IMR-90 (cell line): ENCODE measurements at regions not wholly inside any gene's neighbourhood (a gene's known extent, or its start where the extent isn't known, plus 50 kb on each side); places are given as distances from the start of the nearest gene placed in this dataset.

Source experiments
- ATAC-seq: fragments of 200-7000 bp; cut with Tn5 transposase; 2 replicates; pipeline ENCODE4 v1.9.1; 2020; ENCODE audit warnings: low read depth, mild to moderate bottlenecking, moderate library complexity
- BruUV-seq: library from RNA; stranded (reverse); fragments of 400-500 nt; replicated peaks from 2 replicates; lab custom pipeline; 2021; lab: Mats Ljungman, UMichigan
- CTCF ChIA-PET: fragments of 300-600 bp; formaldehyde crosslinking; extraction: SDS; loops from one replicate; lab custom pipeline; 2021; ENCODE audit warnings: antibody characterized with exemption; lab: Yijun Ruan, JAX
- POLR2A ChIA-PET: fragments of 300-600 bp; sonication (Branson Sonifier 250); formaldehyde crosslinking; loops from one replicate; lab custom pipeline; 2022; ENCODE audit warnings: antibody characterized with exemption; ENCODE audit not compliant: unreplicated experiment; lab: Charles Lee
- DNase-seq: peaks from one replicate; pipeline ENCODE4 v3.0.0; 2013
- H2AFZ ChIP-seq: replicated peaks from 2 replicates; pipeline ENCODE3; 2013; ENCODE audit warnings: low read length, mild to moderate bottlenecking; ENCODE audit not compliant: poor library complexity
- H2AK5ac ChIP-seq: 2 replicates; pipeline ENCODE4 v1.6.1; 2013; ENCODE audit warnings: low read depth, low read length, inconsistent platforms
- H2AK9ac ChIP-seq: replicated peaks from 2 replicates; pipeline ENCODE3; 2013; ENCODE audit warnings: mild to moderate bottlenecking, low read depth, low read length, moderate library complexity; ENCODE audit not compliant: poor library complexity
- H2BK120ac ChIP-seq: 2 replicates; pipeline ENCODE4 v1.6.1; 2013; ENCODE audit warnings: low read depth, low read length, inconsistent platforms
- H2BK15ac ChIP-seq: 3 replicates; pipeline ENCODE4 v1.6.1; 2013; ENCODE audit warnings: low read depth, low read length, inconsistent platforms
- H2BK20ac ChIP-seq: 2 replicates; pipeline ENCODE4 v1.6.1; 2013; ENCODE audit warnings: low read depth, mild to moderate bottlenecking, inconsistent platforms, low read length, moderate library complexity
- H2BK5ac ChIP-seq: 2 replicates; pipeline ENCODE4 v1.6.1; 2013; ENCODE audit warnings: mild to moderate bottlenecking, low read depth, low read length, inconsistent platforms; ENCODE audit not compliant: poor library complexity, severe bottlenecking
- H3K14ac ChIP-seq: replicated peaks from 2 replicates; pipeline ENCODE4 v1.6.1; 2013; ENCODE audit warnings: low read depth, low read length, inconsistent platforms
- H3K18ac ChIP-seq: 2 replicates; pipeline ENCODE4 v1.6.1; 2013; ENCODE audit warnings: low read depth, low read length, control low read depth
- H3K23ac ChIP-seq: 2 replicates; pipeline ENCODE4 v1.6.1; 2013; ENCODE audit warnings: low read depth, low read length, inconsistent platforms
- H3K27ac ChIP-seq: 2 replicates; pipeline ENCODE4 v1.5.1; 2013; ENCODE audit warnings: mild to moderate bottlenecking, control low read depth, low read length; ENCODE audit not compliant: insufficient read depth
- H3K27me3 ChIP-seq: 2 replicates; pipeline ENCODE4 v1.6.1; 2013; ENCODE audit warnings: low read length; ENCODE audit not compliant: control insufficient read depth, insufficient read depth
- H3K36me3 ChIP-seq: 2 replicates; pipeline ENCODE4 v1.6.1; 2013; ENCODE audit warnings: low read length, mixed read lengths; ENCODE audit not compliant: control insufficient read depth, insufficient read depth
- H3K4ac ChIP-seq: 2 replicates; pipeline ENCODE4 v1.6.1; 2013; ENCODE audit warnings: low read depth, low read length, inconsistent platforms
- H3K4me1 ChIP-seq: 2 replicates; pipeline ENCODE4 v1.6.1; 2013; ENCODE audit warnings: low read length, mixed read lengths; ENCODE audit not compliant: control insufficient read depth, insufficient read depth
- H3K4me2 ChIP-seq: 2 replicates; pipeline ENCODE4 v1.6.1; 2013; ENCODE audit warnings: low read depth, mild to moderate bottlenecking, control low read depth, low read length, moderate library complexity
- H3K4me3 ChIP-seq: 2 replicates; pipeline ENCODE4 v1.5.1; 2013; ENCODE audit warnings: low read depth, mild to moderate bottlenecking, control low read depth, low read length, moderate library complexity; ENCODE audit not compliant: insufficient read depth
- H3K56ac ChIP-seq: 2 replicates; pipeline ENCODE4 v1.6.1; 2013; ENCODE audit warnings: low read length, inconsistent platforms; ENCODE audit not compliant: insufficient read depth; ENCODE audit errors: extremely low read depth
- H3K79me1 ChIP-seq, 2 experiments: 2 replicates each; pipeline ENCODE4 v1.6.1; 2013; ENCODE audit warnings: low read length in 2 of 2, inconsistent platforms in 1 of 2, low read depth in 1 of 2
- H3K9ac ChIP-seq: 2 replicates; pipeline ENCODE4 v1.6.1; 2013; ENCODE audit warnings: low read depth, low read length, control low read depth
- H3K9me1 ChIP-seq: 2 replicates; pipeline ENCODE4 v1.6.1; 2013; ENCODE audit warnings: low read length, inconsistent platforms; ENCODE audit not compliant: insufficient read depth
- H3K9me3 ChIP-seq: 2 replicates; pipeline ENCODE4 v1.6.1; 2013; ENCODE audit warnings: low read length; ENCODE audit not compliant: control insufficient read depth, insufficient read depth
- H4K20me1 ChIP-seq: 2 replicates; pipeline ENCODE4 v1.6.1; 2013; ENCODE audit warnings: low read length, inconsistent platforms; ENCODE audit not compliant: insufficient read depth
- H4K5ac ChIP-seq: 2 replicates; pipeline ENCODE4 v1.6.1; 2013; ENCODE audit warnings: mild to moderate bottlenecking, low read depth, low read length, control low read depth
- H4K8ac ChIP-seq, 2 experiments: 2 replicates each; pipeline ENCODE4 v1.6.1; 2013; ENCODE audit warnings: low read depth in 2 of 2, low read length in 2 of 2, control low read depth in 1 of 2, inconsistent platforms in 1 of 2
- H4K91ac ChIP-seq: 2 replicates; pipeline ENCODE4 v1.6.1; 2013; ENCODE audit warnings: low read depth, low read length, inconsistent platforms; ENCODE audit not compliant: insufficient read depth
- BHLHE40 ChIP-seq: fragments of 150-350 bp; IDR thresholded peaks from 2 replicates; pipeline ENCODE4 v1.6.1; 2016; ENCODE audit warnings: mild to moderate bottlenecking, low read depth, low read length
- CEBPB ChIP-seq: IDR thresholded peaks from 2 replicates; pipeline ENCODE4 v1.6.1; 2012; ENCODE audit warnings: low read depth, low read length, improper control_type of control experiment
- ELK1 ChIP-seq: fragments of 150-350 bp; IDR thresholded peaks from 2 replicates; pipeline ENCODE4 v1.6.1; 2016; ENCODE audit warnings: low read depth, mild to moderate bottlenecking, low read length, moderate library complexity, borderline replicate concordance
- FOS ChIP-seq: fragments of 150-350 bp; IDR thresholded peaks from 2 replicates; pipeline ENCODE4 v1.6.1; 2016; ENCODE audit warnings: low read depth, low read length
- MAFK ChIP-seq: IDR thresholded peaks from 2 replicates; pipeline ENCODE4 v1.6.1; 2012; ENCODE audit warnings: low read depth, low read length, improper control_type of control experiment
- MAZ ChIP-seq: IDR thresholded peaks from 2 replicates; pipeline ENCODE4 v1.6.1; 2012; ENCODE audit warnings: low read depth, mild to moderate bottlenecking, low read length, improper control_type of control experiment, moderate library complexity, borderline replicate concordance
- MXI1 ChIP-seq: IDR thresholded peaks from 2 replicates; pipeline ENCODE4 v1.6.1; 2012; ENCODE audit warnings: low read depth, mild to moderate bottlenecking, low read length, moderate library complexity, borderline replicate concordance
- NFE2L2 ChIP-seq: fragments of 150-350 bp; IDR thresholded peaks from 2 replicates; pipeline ENCODE4 v1.6.1; 2016; ENCODE audit warnings: low read depth, mild to moderate bottlenecking, low read length
- POLR2A ChIP-seq: IDR thresholded peaks from 2 replicates; pipeline ENCODE4 v1.6.1; 2012; ENCODE audit warnings: mild to moderate bottlenecking, low read depth, low read length
- RAD21 ChIP-seq: IDR thresholded peaks from 2 replicates; pipeline ENCODE4 v1.6.1; 2012; ENCODE audit warnings: low read length, improper control_type of control experiment
- RCOR1 ChIP-seq: IDR thresholded peaks from 2 replicates; pipeline ENCODE4 v1.6.1; 2012; ENCODE audit warnings: mild to moderate bottlenecking, low read length, improper control_type of control experiment; ENCODE audit not compliant: insufficient replicate concordance
- RFX5 ChIP-seq: IDR thresholded peaks from 2 replicates; pipeline ENCODE4 v1.8.0; 2012; ENCODE audit warnings: low read depth, mild to moderate bottlenecking, low read length, moderate library complexity
- SMC3 ChIP-seq: fragments of 150-350 bp; IDR thresholded peaks from 2 replicates; pipeline ENCODE4 v1.6.1; 2016; ENCODE audit warnings: low read depth, mild to moderate bottlenecking, antibody characterized with exemption, low read length, moderate library complexity
- USF2 ChIP-seq: fragments of 150-350 bp; IDR thresholded peaks from 2 replicates; pipeline ENCODE4 v1.6.1; 2017; ENCODE audit warnings: mild to moderate bottlenecking, antibody characterized with exemption, low read length, low read depth
- WGBS, 2 experiments: methylation state at CpG; one replicate each; pipeline versions ENCODE4 v1.1.5 to v1.1.7; 2013; ENCODE audit warnings: missing lambda C conversion rate in 2 of 2; ENCODE audit not compliant: insufficient read length in 1 of 2; ENCODE audit errors: extremely low coverage in 2 of 2; 5-methylcytosine and 5-hydroxymethylcytosine counted together
- dilution Hi-C: fragments of 300-500 bp; cut with HindIII; formaldehyde crosslinking; loops from one replicate; pipeline ENCODE4 v1.14.3; 2018; ENCODE audit warnings: low sequenced_read_pairs; ENCODE audit not compliant: unreplicated experiment
- in situ Hi-C: fragments of 300-500 bp; cut with MboI; formaldehyde crosslinking; loops from 3 replicates; pipeline ENCODE4 v1.14.3; 2019; ENCODE audit warnings: low sequenced_read_pairs, inconsistent platforms, mixed read lengths
- intact Hi-C: fragments of 100-400 bp; cut with micrococcal nuclease; formaldehyde crosslinking; loops from 2 replicates; pipeline ENCODE4 v1.10.0; 2022
- TF ChIP-seq, protein P1 (sequence below): conservative IDR thresholded peaks from 2 replicates; pipeline ENCODE4 v1.5.1; 2012; ENCODE audit warnings: mild to moderate bottlenecking, low read depth, low read length, improper control_type of control experiment

GRCh38 chr4:86484241-86484640 lies 109.9 kb upstream of the PTPN13 start:
- 100% methylated on average over 1 of the region's 3 CpGs; no CpG with 5 or more reads in 1 of the 2 experiments for WGBS, 2 experiments
- dilution Hi-C loops = no loop called here
- Histone ChIP-seq H3K9ac (no peak overlapping the region), H3K4ac (no peak overlapping the region), H2BK5ac (no peak overlapping the region), H3K18ac (no peak overlapping the region), H3K23ac (no peak overlapping the region), H3K27me3 (no peaks in the 10 kb centered on the region), H3K36me3 (no peaks in the 10 kb centered on the region), H3K27ac (no peak overlapping the region), H3K9me3 (no peaks in the 10 kb centered on the region), H2BK15ac (no peak overlapping the region), H3K14ac (no peak overlapping the region), H2AK9ac (no peak overlapping the region), H3K4me1 (peaks cover 3% of the 10 kb centered on the region; the same call in 1 of the 2 replicates), H3K79me1 (no peaks in the 10 kb centered on the region), H3K56ac (no peak overlapping the region), H4K5ac (no peak overlapping the region), H2BK20ac (no peak overlapping the region), H3K4me3 (no peak overlapping the region), H3K9me1 (no peaks in the 10 kb centered on the region), H2AFZ (no peak overlapping the region), H2BK120ac (no peak overlapping the region), H3K4me2 (no peak overlapping the region), H2AK5ac (no peak overlapping the region), H4K20me1 (no peaks in the 10 kb centered on the region), H4K8ac (no peak overlapping the region), H4K91ac (no peak overlapping the region)
- ChIA-PET CTCF (interaction anchor here (1.0 kb wide), 1 partner anchor 12 kb away, joined by 3 read pairs; no protein-coding TSS in a partner anchor), POLR2A (no interaction called here)
- no peak for DNase-seq
- intact Hi-C loops = no loop called here
- in situ Hi-C loops = loop anchor here (25.0 kb wide), 1 partner anchor 628 kb away; no protein-coding TSS in a partner anchor
- ATAC-seq = no peak
- TF ChIP-seq FOS (no peak), MAZ (no peak), RFX5 (no peak), MAFK (no peak), USF2 (no peak), NFE2L2 (no peak), MXI1 (no peak), RCOR1 (no peak), BHLHE40 (no peak), RAD21 (no peak), POLR2A (no peak), CEBPB (no peak), SMC3 (no peak), ELK1 (no peak)
- TF ChIP-seq, protein P1, sequence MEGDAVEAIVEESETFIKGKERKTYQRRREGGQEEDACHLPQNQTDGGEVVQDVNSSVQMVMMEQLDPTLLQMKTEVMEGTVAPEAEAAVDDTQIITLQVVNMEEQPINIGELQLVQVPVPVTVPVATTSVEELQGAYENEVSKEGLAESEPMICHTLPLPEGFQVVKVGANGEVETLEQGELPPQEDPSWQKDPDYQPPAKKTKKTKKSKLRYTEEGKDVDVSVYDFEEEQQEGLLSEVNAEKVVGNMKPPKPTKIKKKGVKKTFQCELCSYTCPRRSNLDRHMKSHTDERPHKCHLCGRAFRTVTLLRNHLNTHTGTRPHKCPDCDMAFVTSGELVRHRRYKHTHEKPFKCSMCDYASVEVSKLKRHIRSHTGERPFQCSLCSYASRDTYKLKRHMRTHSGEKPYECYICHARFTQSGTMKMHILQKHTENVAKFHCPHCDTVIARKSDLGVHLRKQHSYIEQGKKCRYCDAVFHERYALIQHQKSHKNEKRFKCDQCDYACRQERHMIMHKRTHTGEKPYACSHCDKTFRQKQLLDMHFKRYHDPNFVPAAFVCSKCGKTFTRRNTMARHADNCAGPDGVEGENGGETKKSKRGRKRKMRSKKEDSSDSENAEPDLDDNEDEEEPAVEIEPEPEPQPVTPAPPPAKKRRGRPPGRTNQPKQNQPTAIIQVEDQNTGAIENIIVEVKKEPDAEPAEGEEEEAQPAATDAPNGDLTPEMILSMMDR = no peak
- BruUV-seq = no TSS peak
